ENCODE measurements at regions not wholly inside any gene's neighbourhood (a gene's known extent, or its start where the extent isn't known, plus 50 kb on each side); places are given as distances from the start of the nearest gene placed in this dataset.

- H3K27me3 ChIP-seq (replicated peaks in 1 of 2; ENCODE audit: control insufficient read depth in 2 of 2, insufficient read depth in 2 of 2, low read length in 1 of 2): no peaks in the 10 kb centered on the region
- H3K36me3 ChIP-seq (ENCODE audit: control insufficient read depth in 2 of 2, insufficient read depth in 2 of 2, low read length in 1 of 2): no peaks in the 10 kb centered on the region
- no peaks in the 10 kb centered on the region for H3K9me3 ChIP-seq (replicated peaks; ENCODE audit: control insufficient read depth, insufficient read depth, low read length)
- FAIRE-seq (no peak), DNase-seq (ENCODE audit: low read depth, low spot score) (no peak), ATAC-seq (no peak)
- H3K9ac ChIP-seq (ENCODE audit: control insufficient read depth, insufficient read depth, low read length): no peak overlapping the region
- no peaks in the 10 kb centered on the region for H3K4me1 ChIP-seq (ENCODE audit: control insufficient read depth, insufficient read depth, low read length)
- POLR2A ChIA-PET: no interaction called here
- SMC1A ChIA-PET (ENCODE audit: uncharacterized antibody, unreplicated experiment): interaction anchor here (0.6 to 0.7 kb wide), 2 partner anchors 33 to 157 kb away, joined by 3 read pairs; no protein-coding TSS in a partner anchor
- no TSS peak for BruUV-seq (replicated peaks)
- intact Hi-C loops (cut with micrococcal nuclease; ENCODE audit: unreplicated experiment): no loop called here
- no peaks in the 10 kb centered on the region for H4K20me1 ChIP-seq (ENCODE audit: control insufficient read depth, insufficient read depth)
- TF ChIP-seq USF1 (IDR thresholded peaks at IDR 0.05; ENCODE audit: borderline replicate concordance, extremely low read length, insufficient read depth, low read depth, low read length) (no peak), BCL11A (IDR thresholded peaks at IDR 0.05; ENCODE audit: low read depth, low read length) (no peak), HDAC2 (IDR thresholded peaks at IDR 0.05) (no peak), SP1 (IDR thresholded peaks at IDR 0.05; ENCODE audit: low read depth, low read length) (no peak), EGR1 (IDR thresholded peaks at IDR 0.05; ENCODE audit: borderline replicate concordance in 1 of 2, low read depth in 2 of 2, low read length in 2 of 2) (no peak), SREBF2 (IDR thresholded peaks at IDR 0.05; ENCODE audit: low read length) (no peak), POLR2A (IDR thresholded peaks at IDR 0.05; ENCODE audit: low read depth, low read length) (no peak), CEBPZ (IDR thresholded peaks at IDR 0.05; ENCODE audit: low read depth, low read length) (no peak), BMI1 (IDR thresholded peaks at IDR 0.05; ENCODE audit: borderline replicate concordance) (no peak), CBX5 (IDR thresholded peaks at IDR 0.05; ENCODE audit: low read depth) (no peak), RELA (IDR thresholded peaks at IDR 0.05; ENCODE audit: borderline replicate concordance, partially characterized antibody) (no peak), RAD21 (IDR thresholded peaks at IDR 0.05; ENCODE audit: insufficient read depth, low read depth, low read length) (no peak), HCFC1 (IDR thresholded peaks at IDR 0.05; ENCODE audit: low read length) (no peak), ATF2 (IDR thresholded peaks at IDR 0.05; ENCODE audit: low read length) (no peak), BHLHE40 (IDR thresholded peaks at IDR 0.05; ENCODE audit: borderline replicate concordance in 1 of 2, low read depth in 2 of 2, low read length in 1 of 2) (no peak), EED (IDR thresholded peaks at IDR 0.05; ENCODE audit: low read depth) (no peak), FOXK2 (IDR thresholded peaks at IDR 0.05) (no peak), TBL1XR1 (IDR thresholded peaks at IDR 0.05; ENCODE audit: low read depth, low read length) (no peak), ZNF384 (IDR thresholded peaks at IDR 0.05; ENCODE audit: borderline replicate concordance, low read depth, low read length) (no peak)
- no peak overlapping the region for H3K4me3 ChIP-seq
- H3K4me2 ChIP-seq (ENCODE audit: control insufficient read depth, insufficient read depth): no peak overlapping the region
- H2AFZ ChIP-seq (ENCODE audit: control insufficient read depth, low read depth, low read length): no peak overlapping the region
- in situ Hi-C loops (cut with MboI): no loop called here
- RAD21 ChIA-PET (ENCODE audit: unreplicated experiment): interaction anchor here (1.1 kb wide), 1 partner anchor 490 kb away, joined by 3 read pairs; no protein-coding TSS in a partner anchor
- CTCF ChIA-PET: no interaction called here
- H3K79me2 ChIP-seq (ENCODE audit: control insufficient read depth, insufficient read depth, low read length): no peaks in the 10 kb centered on the region
- 24% methylated on average over 7 of the region's 7 CpGs for WGBS (ENCODE audit: insufficient coverage, insufficient replicate concordance, low lambda C conversion rate, missing lambda C conversion rate)
- no peak overlapping the region for H3K27ac ChIP-seq (ENCODE audit: control insufficient read depth, insufficient read depth)
Measured at GRCh38 chr20:55471052-55472006, 534.0 kb downstream of the CBLN4 start.

Measured in GM12878 (cell line).